ENCODE measurements at regions not wholly inside any gene's neighbourhood (a gene's known extent, or its start where the extent isn't known, plus 50 kb on each side); places are given as distances from the start of the nearest gene placed in this dataset.

DNA sequence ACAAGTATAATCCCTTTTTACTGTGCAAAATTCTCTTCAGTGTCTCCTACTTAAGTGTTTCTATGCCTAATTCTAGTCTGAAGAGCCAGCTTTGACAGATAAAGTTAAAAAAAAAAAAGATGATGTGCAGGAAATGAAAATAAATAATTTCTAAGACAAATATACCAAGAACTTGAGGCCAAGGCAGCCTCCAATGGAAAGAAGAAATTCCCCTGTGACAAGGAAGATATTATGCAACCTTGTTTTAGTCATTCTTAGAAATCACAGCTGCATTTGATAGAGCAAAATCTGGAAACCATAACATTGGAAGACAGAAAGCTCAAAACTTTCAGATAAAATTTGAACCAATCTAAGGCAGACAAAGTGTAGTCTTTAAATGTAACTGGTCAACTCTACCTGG, 375.9 kb upstream of the TLE4 start:
- DNase-seq (ENCODE audit: low read depth, low spot score), result no peak

DNA sequence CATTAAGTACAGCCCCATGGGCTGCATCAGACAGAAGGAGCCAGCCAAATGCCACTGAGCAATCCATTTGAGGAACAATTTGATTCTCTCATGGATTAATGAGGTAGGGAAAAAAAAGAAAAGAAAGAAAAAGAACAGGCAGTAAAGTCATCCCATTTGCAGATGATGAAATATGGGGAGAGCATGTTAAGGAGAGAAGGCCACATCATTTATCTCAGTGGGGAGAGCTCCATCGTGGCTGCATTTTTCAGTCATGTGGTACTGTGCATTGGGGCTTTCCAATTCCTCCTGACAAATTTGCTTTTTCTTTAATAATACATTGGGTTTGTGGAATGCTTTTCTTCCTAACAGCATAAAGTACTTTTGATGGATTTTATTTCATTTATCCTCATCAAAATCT, 375.2 kb upstream of the TLE4 start:
- no peak for DNase-seq (ENCODE audit: low read depth, low spot score)

DNA sequence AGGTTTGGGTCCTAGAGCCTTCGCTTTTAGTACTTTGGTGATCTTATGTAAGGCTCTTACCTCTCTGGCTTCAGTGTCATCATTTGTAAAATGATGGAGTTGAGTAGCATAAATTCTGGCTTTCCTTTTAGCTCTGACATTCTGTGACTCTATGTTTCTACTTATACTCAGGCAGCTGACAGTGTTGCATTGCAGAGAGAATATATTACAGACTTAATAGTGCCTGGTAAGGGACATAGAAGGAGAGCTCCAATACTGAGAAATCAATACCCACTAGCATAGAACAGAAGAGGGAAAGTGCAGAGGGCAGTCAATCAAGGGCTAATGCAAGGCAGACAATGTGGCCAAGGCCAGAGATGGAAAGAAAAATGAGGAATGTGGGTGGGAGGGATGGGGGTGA, 371.4 kb upstream of the TLE4 start:
- DNase-seq (ENCODE audit: low read depth, low spot score), result no peak

GRCh38 chr9:79201636-79202035, 370.1 kb upstream of the TLE4 start:
- no peak for DNase-seq (ENCODE audit: low read depth, low spot score)

DNA sequence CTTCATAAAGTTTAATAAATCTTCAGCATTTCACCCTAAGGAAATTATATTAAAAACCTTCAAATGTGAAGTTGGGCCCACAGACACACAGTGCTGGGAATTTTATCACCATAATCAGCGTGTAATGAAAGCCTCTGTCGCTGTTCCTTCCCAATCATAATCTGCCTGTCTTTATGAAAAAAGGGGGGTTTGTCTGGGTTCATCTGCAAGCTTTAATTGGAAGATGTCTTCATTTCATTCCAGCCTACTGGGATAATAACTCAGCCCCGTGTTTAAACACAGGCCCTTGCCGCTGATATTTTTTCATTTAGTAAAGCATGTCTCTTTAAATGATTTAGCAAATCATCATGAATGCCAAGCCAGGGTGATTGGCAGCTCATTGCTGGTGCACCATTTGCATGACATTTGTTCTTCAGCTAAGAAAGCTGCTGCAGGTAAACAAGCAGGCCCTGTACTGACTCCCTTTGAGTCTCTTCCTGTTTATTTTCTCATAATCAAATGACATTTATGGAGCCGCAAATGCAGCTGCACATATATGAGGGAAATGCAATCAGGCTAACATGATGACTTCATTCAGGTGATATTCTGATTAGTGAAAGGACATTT, 362.9 kb upstream of the TLE4 start:
- DNase-seq (ENCODE audit: low read depth, low spot score), result no peak

DNA sequence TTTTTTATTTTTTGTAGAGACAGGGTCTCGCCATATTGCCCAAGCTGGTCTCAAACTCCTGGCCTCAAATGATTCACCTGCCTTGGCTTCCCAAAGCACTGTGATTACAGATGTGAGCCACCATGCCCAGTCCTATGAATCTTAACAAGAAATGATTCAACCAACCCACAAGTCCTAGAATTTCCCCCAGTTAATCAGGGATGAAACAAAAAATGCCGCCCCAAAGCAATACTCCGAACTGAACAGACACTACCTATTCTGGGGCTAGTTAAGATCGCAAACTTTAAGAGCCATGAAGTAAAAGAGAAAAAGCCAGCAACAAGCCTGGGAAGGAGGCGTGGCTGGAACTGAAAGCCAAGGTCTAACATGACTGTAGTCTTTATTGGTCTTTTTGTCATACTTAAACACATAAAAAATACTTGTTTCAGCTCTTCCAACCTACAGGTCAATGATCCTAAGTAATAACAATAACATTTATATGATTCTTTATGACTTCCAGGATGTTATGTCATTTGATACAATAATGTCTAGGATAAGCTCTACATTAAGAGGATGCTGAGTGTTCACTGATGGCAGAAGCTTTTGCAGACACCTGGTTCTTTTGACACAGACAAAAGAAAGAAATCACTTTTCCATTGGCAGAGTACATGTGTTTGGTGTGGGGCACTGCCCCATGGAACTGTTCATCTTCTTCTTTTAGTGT, 361.1 kb upstream of the TLE4 start:
- no peak for DNase-seq (ENCODE audit: low read depth, low spot score)

- DNase-seq (ENCODE audit: low read depth, low spot score), result no peak
Measured at GRCh38 chr9:79213417-79214125, 358.2 kb upstream of the TLE4 start.

DNA sequence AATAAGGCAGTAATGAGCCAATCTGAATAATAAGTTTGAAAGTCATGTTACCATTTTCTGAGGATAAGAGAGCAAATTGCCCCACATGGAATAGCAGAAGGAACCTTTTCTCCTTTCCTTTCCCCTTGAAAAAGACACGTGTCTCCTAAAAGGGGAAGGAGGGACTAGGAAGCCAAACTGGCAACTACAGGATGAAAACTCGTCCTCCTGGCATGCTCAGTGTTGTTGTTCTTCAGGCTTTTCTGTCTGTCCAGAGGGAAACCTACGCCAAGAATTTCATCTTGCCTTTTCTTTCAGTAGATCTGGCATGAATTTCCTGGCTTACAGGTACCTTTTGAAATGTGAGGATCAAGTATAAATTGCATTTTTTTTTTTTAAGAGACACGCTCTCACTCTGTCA, 355.9 kb upstream of the TLE4 start:
- no peak for DNase-seq (ENCODE audit: low read depth, low spot score)

GRCh38 chr9:79220251-79220650, 351.5 kb upstream of the TLE4 start:
- no peak for DNase-seq (ENCODE audit: low read depth, low spot score)

DNA sequence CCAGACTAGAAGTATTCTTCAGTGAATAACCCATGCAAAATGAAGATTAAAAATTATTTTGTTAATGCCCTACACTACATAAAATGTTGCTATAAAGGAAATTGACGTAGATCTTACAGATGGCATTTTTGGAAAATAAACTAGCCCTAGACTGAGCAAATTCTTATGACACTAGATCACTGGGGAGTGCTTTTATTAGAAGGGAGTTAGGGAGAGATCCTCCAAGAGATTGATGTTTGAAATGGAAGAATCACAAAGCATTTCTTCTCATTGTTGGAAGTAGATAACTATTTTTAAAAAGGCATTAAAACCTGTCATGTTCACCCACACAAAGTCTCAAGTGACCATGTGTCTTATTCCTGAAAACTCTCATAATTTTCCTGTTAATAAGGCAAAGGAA, 351.1 kb upstream of the TLE4 start:
- no peak for DNase-seq (ENCODE audit: low read depth, low spot score)

- no peak for DNase-seq (ENCODE audit: low read depth, low spot score)
Measured at GRCh38 chr9:79221084-79221483, 350.7 kb upstream of the TLE4 start.

DNA sequence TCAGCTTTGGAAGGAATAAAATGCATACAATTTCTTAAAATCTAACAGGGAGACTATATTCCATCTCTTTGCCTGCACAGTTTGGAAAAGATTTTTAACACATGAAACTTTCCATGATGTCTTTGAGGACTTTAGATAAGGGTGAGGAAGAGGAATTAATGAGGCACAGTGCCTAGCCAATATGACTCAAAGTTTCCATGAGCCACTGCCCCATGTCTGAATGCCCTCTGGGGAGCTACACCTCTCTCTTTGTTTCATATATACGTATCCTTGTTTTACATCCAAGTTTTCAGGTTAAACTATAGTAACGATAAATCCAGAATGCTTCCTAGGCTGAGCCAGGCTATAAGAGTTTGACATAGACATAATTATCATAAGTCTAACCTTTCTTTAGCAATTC, 349.3 kb upstream of the TLE4 start:
- DNase-seq (ENCODE audit: low read depth, low spot score), result no peak

DNA sequence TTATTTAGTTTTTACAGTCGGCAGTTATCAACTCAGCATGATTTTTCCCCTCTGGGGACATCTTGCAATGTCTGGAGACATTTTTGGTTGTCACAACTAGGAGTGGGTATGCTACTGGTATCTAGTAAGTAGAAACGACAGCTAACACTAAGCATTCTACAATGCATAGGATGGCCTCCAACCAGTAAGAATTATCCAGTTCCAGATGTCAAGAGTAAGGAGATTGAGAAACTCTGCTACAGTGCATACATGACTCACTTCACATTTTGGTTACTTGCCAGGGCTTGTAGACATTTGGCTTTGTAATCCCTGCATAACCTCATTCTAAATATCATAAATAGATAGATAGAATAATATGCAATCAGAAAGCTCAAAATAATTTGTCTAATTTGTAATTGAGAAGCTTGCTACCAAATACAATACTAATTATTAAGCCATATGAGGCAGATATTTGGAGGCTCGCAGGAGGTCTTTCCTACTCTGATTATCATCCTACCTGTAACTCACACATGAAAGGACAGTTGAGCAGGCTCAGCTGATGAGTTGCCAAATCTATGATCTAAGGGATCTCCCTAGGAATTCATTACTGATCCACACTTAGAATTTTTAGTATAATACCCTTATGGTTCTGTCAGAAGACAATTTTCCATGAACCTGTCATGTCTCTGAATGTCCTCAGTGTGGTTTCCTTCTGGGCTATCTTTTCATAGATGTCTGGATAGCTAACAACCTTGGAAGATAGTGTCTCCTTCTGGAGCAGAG, 346.9 kb upstream of the TLE4 start:
- no peak for DNase-seq (ENCODE audit: low read depth, low spot score)

- DNase-seq (ENCODE audit: low read depth, low spot score), result no peak
Measured at GRCh38 chr9:79233542-79233941, 338.2 kb upstream of the TLE4 start.

GRCh38 chr9:79236466-79236865, 335.3 kb upstream of the TLE4 start:
- DNase-seq (ENCODE audit: low read depth, low spot score), result no peak

- DNase-seq (ENCODE audit: low read depth, low spot score), result no peak
Measured at GRCh38 chr9:79237861-79238260, 333.9 kb upstream of the TLE4 start.

GRCh38 chr9:79240774-79241173, 331.0 kb upstream of the TLE4 start:
- no peak for DNase-seq (ENCODE audit: low read depth, low spot score)

DNA sequence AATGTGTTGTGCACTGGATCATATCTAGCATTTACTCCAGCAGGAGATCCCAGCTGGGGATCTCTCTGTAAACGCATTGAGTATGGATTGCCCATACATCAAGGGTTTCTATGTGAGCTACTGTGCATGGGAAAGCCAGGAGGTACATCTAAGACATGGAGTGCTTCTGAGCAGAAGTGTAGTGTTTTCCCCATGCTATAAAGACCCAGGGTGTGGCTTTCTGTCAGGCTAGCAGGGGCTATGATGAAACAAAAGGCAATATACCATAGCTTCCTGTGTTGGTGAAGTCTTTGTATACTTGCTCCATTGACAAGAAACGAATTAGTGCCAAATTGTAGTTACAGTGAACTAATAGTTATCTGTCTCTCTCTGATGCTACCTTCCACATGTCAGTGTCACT, 329.3 kb upstream of the TLE4 start:
- no peak for DNase-seq (ENCODE audit: low read depth, low spot score)

DNA sequence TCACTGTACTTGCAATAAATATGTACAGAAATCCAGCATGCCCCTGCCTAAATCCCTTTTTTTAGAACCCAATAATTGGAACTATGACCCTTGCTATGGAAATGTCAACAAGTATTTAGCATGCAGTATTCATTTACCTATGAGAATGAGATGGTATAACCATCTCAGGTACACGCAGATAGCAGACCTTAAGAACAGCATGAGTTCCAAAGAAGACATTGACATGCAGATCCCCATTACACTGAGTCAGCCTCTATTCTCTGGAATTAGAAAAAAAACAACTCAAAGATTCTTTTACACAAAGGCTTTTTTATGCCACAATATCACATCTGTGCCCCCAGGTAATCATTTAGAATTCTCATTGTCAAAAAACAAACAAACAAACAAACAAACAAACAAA, 325.6 kb upstream of the TLE4 start:
- DNase-seq (ENCODE audit: low read depth, low spot score), result no peak

DNA sequence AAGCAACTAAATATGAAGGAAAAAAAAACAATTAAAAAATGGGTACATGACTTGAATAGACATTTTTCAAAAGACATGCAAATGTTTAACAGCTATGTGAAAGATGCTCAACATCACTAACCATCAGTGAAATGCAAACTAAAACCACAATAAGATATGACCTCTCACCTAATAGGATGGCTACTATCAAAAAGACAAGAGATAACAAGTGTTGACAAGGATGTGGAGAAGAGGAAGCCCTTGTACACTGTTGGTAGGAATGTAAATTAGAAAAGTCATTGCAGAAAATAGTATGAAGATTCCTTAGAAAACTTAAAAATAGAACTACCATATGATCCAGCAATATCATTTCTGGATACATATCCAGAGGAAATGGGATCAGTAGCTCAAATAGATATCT, 324.7 kb upstream of the TLE4 start:
- DNase-seq (ENCODE audit: low read depth, low spot score), result no peak

- no peak for DNase-seq (ENCODE audit: low read depth, low spot score)
Measured at GRCh38 chr9:79250806-79251205, 321.0 kb upstream of the TLE4 start.

GRCh38 chr9:79254900-79255650, 316.7 kb upstream of the TLE4 start:
- no peak for DNase-seq (ENCODE audit: low read depth, low spot score)

Data from activated naive CD8-positive, alpha-beta T cell treated with anti-CD3 and anti-CD28 coated beads, Interleukin-2, amount 50 U/mL, for 16 hours (primary cell).